Right lobe of liver (tissue), 6 donors: ENCODE measurements at regions not wholly inside any gene's neighbourhood (a gene's known extent, or its start where the extent isn't known, plus 50 kb on each side); places are given as distances from the start of the nearest gene placed in this dataset.

Source experiments
- ATAC-seq, 4 donors: fragments of 200-7000 bp; cut with Tn5 transposase; one replicate each; pipeline ENCODE4 v1.9.1; 2020; ENCODE audit warnings: mild to moderate bottlenecking in 4 of 4, moderate library complexity in 4 of 4
- DNase-seq, 3 donors: peaks; one replicate each; pipeline ENCODE4 v3.0.0-alpha.2; 2020
- H3K27ac ChIP-seq, 3 donors: fragments of 200-600 bp; one replicate each; pipeline ENCODE4 v1.8.0; 2022
- H3K27me3 ChIP-seq, 2 donors: fragments of 200-600 bp; one replicate each; pipeline ENCODE4 v1.8.0; 2022
- H3K36me3 ChIP-seq, 4 donors: fragments of 200-600 bp; sonication (generic) in 1 of 4; one replicate each; pipeline versions ENCODE4 v1.5.1 to v1.8.0; 2017 to 2022; ENCODE audit warnings: control low read depth in 1 of 4
- H3K4me1 ChIP-seq, 4 donors: fragments of 200-600 bp; sonication (generic) in 1 of 4; one replicate each; pipeline versions ENCODE4 v1.5.1 to v1.8.0; 2017 to 2022; ENCODE audit warnings: control low read depth in 1 of 4
- H3K4me3 ChIP-seq, 3 donors: fragments of 200-600 bp; one replicate each; pipeline ENCODE4 v1.8.0; 2022
- H3K9me3 ChIP-seq, 4 donors: fragments of 200-600 bp; sonication (generic) in 1 of 4; one replicate each; pipeline versions ENCODE4 v1.5.1 to v1.8.0; 2017 to 2022; ENCODE audit warnings: control low read depth in 1 of 4
- POLR2A ChIP-seq: fragments of 450-650 bp; IDR thresholded peaks from one replicate; pipeline ENCODE4 v1.6.1; 2017; ENCODE audit warnings: antibody characterized with exemption, mild to moderate bottlenecking
- WGBS: methylation state at CpG from one replicate; pipeline ENCODE4 v1.1.6; 2018; ENCODE audit warnings: low coverage, low lambda C conversion rate; ENCODE audit not compliant: insufficient coverage; ENCODE audit errors: missing lambda C conversion rate; 5-methylcytosine and 5-hydroxymethylcytosine counted together
- intact Hi-C, 2 donors: fragments of 100-400 bp; cut with DNase I; formaldehyde crosslinking; loops; one replicate each; pipeline versions ENCODE4 v1.11.2 to v1.14.1; 2022
- TF ChIP-seq, protein P1 (sequence below), 4 donors: fragments of 200-600 bp in 3 of 4; fragments of 450-650 bp in 1 of 4; IDR thresholded peaks; one replicate each; pipeline versions ENCODE4 v1.5.1 to v1.8.0; 2016 to 2022; ENCODE audit warnings: antibody characterized with exemption in 4 of 4, mild to moderate bottlenecking in 2 of 4
- donor health status: DM: no; HTN: yes; CAD: no.
- donor health status: DM: no; HTN: no; CAD: no.
- donor health status: DM: no; HTN: no; CAD: no.
- donor health status: DM: no; HTN: yes; CAD: no.
- donor health status: DM: no; HTN: yes; CAD: no.

DNA sequence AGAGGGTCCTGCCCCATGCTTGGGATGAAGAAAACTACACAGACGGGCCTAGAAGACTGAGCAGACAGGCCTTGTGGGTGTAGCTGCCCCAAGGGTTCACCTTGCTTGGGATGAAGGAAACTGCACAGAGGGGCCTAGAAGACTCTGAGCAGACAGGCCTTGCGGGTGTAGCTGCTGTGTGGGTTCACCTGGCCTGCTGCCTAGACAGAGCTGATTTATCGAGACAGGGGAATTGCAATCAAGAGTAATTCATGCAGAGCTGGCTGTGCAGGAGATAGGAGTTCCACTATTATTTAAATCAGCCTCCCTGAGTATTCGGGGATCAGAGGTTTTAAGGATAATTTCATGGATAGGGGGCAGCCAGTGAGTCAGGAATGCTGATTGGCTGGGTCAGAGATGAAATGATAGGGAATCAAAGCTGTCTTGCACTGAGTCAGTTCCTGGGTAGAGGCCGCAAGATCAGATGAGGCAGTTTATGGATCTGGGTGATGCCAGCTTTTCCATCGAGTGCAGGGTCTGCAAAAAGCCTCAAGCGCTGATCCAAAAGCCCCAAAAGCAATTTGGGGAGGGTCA lies 341.4 kb downstream of the GALR1 start:
- H3K4me1 ChIP-seq: no peaks in the 10 kb centered on the region
- intact Hi-C loops: no loop called here
- H3K36me3 ChIP-seq: no peaks in the 10 kb centered on the region
- DNase-seq: no peak
- no peaks in the 10 kb centered on the region for H3K27me3 ChIP-seq
- TF ChIP-seq POLR2A: no peak
- TF ChIP-seq, protein P1, sequence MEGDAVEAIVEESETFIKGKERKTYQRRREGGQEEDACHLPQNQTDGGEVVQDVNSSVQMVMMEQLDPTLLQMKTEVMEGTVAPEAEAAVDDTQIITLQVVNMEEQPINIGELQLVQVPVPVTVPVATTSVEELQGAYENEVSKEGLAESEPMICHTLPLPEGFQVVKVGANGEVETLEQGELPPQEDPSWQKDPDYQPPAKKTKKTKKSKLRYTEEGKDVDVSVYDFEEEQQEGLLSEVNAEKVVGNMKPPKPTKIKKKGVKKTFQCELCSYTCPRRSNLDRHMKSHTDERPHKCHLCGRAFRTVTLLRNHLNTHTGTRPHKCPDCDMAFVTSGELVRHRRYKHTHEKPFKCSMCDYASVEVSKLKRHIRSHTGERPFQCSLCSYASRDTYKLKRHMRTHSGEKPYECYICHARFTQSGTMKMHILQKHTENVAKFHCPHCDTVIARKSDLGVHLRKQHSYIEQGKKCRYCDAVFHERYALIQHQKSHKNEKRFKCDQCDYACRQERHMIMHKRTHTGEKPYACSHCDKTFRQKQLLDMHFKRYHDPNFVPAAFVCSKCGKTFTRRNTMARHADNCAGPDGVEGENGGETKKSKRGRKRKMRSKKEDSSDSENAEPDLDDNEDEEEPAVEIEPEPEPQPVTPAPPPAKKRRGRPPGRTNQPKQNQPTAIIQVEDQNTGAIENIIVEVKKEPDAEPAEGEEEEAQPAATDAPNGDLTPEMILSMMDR (IDR thresholded peaks at IDR 0.05): no peak
- ATAC-seq: no peak
- no peak overlapping the region for H3K4me3 ChIP-seq
- H3K9me3 ChIP-seq: no peaks in the 10 kb centered on the region
- 58% methylated on average over 5 of the region's 7 CpGs for WGBS
- no peak overlapping the region for H3K27ac ChIP-seq

DNA sequence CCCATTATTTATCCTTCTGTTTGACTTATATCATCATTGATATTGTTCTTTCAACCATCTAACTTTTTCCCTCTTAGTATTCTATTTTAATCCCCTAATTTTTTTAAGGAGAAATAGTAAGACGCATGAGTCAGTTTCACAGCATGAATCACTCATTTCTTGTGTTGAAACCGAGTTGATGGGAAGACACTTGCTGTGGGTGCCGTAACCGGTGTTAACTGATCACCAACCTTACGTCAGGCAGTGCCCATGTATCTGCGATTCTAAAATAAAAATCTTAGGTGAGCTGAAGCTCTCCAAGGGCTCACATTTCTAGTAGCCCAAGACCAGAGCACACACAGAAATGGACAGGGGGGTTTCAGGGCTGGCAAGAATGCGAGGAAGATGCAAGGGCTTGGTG lies 348.1 kb downstream of the GALR1 start:
- H3K36me3 ChIP-seq: no peaks in the 10 kb centered on the region
- DNase-seq (no peak), ATAC-seq (no peak)
- 49% methylated on average over 7 of the region's 7 CpGs for WGBS
- H3K9me3 ChIP-seq: no peaks in the 10 kb centered on the region
- no peaks in the 10 kb centered on the region for H3K4me1 ChIP-seq
- intact Hi-C loops: no loop called here
- H3K4me3 ChIP-seq: no peak overlapping the region
- H3K27ac ChIP-seq: no peak overlapping the region
- H3K27me3 ChIP-seq: no peaks in the 10 kb centered on the region
- TF ChIP-seq POLR2A: no peak
- TF ChIP-seq, protein P1 (IDR thresholded peaks at IDR 0.05): no peak

DNA sequence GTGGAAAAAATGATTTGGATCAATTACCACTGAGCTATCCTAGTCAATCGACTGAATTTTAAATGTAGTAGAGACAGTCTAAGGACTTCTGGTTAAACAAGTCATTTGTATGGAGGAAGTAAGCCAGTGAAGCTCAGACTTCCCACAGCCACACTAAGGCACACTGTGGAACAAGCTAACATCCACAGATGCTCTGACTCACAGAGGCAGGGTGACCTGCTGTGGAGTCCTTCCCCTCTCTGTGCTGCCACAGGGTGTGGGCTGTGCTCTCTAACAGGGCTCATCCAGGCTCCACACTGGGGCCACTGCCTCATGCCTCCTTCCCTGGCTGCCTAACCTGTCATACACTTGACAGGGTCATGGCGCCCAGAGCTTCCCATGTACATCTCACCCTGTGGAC lies 351.0 kb downstream of the GALR1 start:
- H3K36me3 ChIP-seq: no peaks in the 10 kb centered on the region
- ATAC-seq (peak in 1 of 4 donors; percentile 38), DNase-seq (no peak)
- H3K27ac ChIP-seq: no peak overlapping the region
- TF ChIP-seq, protein P1 (IDR thresholded peaks at IDR 0.05): no peak
- TF ChIP-seq POLR2A: no peak
- H3K9me3 ChIP-seq: no peaks in the 10 kb centered on the region
- H3K4me3 ChIP-seq: no peak overlapping the region
- 35% methylated on average over 2 of the region's 2 CpGs for WGBS
- H3K4me1 ChIP-seq: no peaks in the 10 kb centered on the region
- H3K27me3 ChIP-seq: no peaks in the 10 kb centered on the region
- intact Hi-C loops: no loop called here

DNA sequence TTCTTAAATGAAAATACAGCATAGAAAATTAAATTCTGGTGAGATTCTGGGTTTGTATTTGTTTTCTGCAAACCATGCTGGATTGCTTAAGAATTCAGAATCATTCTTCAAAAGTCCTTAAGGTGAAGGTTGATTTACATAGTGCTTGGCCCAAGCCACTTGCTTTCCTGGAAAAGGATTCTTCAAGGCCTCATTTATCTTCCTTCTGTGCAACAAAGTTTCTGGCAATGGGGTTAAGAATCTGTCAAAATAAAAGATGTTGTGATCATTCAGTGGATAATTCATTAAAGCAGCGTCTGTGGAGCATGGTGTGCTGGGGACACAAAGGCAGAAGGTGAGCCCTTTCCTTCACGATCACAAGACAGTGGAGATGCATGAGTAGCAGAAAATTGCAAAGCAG lies 351.9 kb downstream of the GALR1 start:
- intact Hi-C loops: no loop called here
- TF ChIP-seq, protein P1 (IDR thresholded peaks at IDR 0.05): no peak
- no peak for TF ChIP-seq POLR2A
- Histone ChIP-seq H3K36me3 (no peaks in the 10 kb centered on the region), H3K27ac (no peak overlapping the region), H3K4me3 (no peak overlapping the region), H3K27me3 (no peaks in the 10 kb centered on the region), H3K4me1 (no peaks in the 10 kb centered on the region), H3K9me3 (no peaks in the 10 kb centered on the region)
- DNase-seq (no peak), ATAC-seq (no peak)
- WGBS: 36% methylated on average over 2 of the region's 2 CpGs

DNA sequence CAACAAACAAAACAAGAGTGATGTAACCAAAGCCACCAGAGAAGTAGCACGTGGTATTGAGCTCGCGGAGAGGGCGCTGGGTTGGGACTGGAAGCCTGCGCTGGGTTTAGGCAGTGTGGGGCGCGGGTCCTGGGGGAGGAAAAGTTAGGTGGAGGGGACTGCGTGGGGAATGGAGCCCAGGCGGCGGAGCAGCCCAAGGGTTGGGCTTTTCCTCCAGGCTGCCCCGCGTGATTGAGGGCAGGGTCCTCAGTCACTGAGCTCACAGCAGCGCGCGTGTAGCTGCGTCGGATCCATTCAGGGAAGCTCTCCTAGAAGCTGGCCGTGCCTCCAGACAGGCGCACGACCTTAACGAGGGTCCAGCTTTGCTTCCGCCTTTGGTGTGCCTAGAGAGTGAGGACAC lies 357.4 kb downstream of the GALR1 start:
- no peaks in the 10 kb centered on the region for H3K4me1 ChIP-seq
- 76% methylated on average over 9 of the region's 22 CpGs for WGBS
- TF ChIP-seq POLR2A: no peak
- TF ChIP-seq, protein P1 (IDR thresholded peaks at IDR 0.05): no peak
- DNase-seq: no peak
- no peaks in the 10 kb centered on the region for H3K27me3 ChIP-seq
- H3K4me3 ChIP-seq: no peak overlapping the region
- ATAC-seq: no peak
- no peak overlapping the region for H3K27ac ChIP-seq
- intact Hi-C loops: no loop called here
- no peaks in the 10 kb centered on the region for H3K36me3 ChIP-seq
- no peaks in the 10 kb centered on the region for H3K9me3 ChIP-seq
